ENCODE measurements at regions not wholly inside any gene's neighbourhood (a gene's known extent, or its start where the extent isn't known, plus 50 kb on each side); places are given as distances from the start of the nearest gene placed in this dataset.
"Not testable (repeated sequence)": the region's sequence is repeated elsewhere in the genome, so short reads cannot be mapped to it uniquely, and the experiment has no call there.

DNA sequence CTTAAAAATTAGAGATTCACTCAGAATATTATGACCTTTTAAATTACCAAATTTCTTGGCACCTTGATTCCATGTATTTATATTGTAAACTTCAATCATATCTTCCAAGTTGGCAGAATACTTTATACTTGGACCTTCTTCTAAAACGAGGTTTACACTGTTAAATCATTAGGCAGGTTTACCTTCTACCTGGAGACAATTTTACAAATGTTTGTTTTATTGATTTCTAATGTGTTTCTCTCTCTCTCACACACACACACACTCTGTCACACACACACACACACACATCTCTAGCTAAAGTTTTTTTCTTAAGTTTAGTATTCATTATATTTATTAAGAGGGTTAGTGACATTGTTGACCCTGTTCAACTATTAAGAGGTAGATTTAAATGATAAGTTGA, 1155.6 kb downstream of the NSUN3 start:
- Histone ChIP-seq H3K4me1 (ENCODE audit: control insufficient read depth, insufficient read depth, low read length) (no peaks in the 10 kb centered on the region), H3K4me3 (ENCODE audit: low read length) (no peak overlapping the region), H3K27ac (ENCODE audit: low read length) (no peak overlapping the region), H3K36me3 (ENCODE audit: control insufficient read depth, insufficient read depth, low read length) (no peaks in the 10 kb centered on the region), H3K9me3 (ENCODE audit: control insufficient read depth, insufficient read depth, low read length) (no peaks in the 10 kb centered on the region), H3K27me3 (ENCODE audit: control insufficient read depth, insufficient read depth, low read length) (no peaks in the 10 kb centered on the region)
- no peak for DNase-seq (ENCODE audit: low read depth, low spot score)
- no CpG with 5 or more reads among the region's 1 CpG for WGBS (ENCODE audit: insufficient coverage, insufficient read length)

- no CpG with 5 or more reads among the region's 5 CpGs for WGBS (ENCODE audit: insufficient coverage, insufficient read length)
- Histone ChIP-seq H3K4me1 (ENCODE audit: control insufficient read depth, insufficient read depth, low read length) (no peaks in the 10 kb centered on the region), H3K27me3 (ENCODE audit: control insufficient read depth, insufficient read depth, low read length) (no peaks in the 10 kb centered on the region), H3K36me3 (ENCODE audit: control insufficient read depth, insufficient read depth, low read length) (no peaks in the 10 kb centered on the region), H3K4me3 (ENCODE audit: low read length) (no peak overlapping the region), H3K9me3 (ENCODE audit: control insufficient read depth, insufficient read depth, low read length) (no peaks in the 10 kb centered on the region), H3K27ac (ENCODE audit: low read length) (no peak overlapping the region)
- DNase-seq (ENCODE audit: low read depth, low spot score): no peak
Measured at GRCh38 chr3:95226437-95226836, 1163.6 kb downstream of the NSUN3 start.

GRCh38 chr3:95227092-95227491, 1164.2 kb downstream of the NSUN3 start:
- H3K9me3 ChIP-seq (ENCODE audit: control insufficient read depth, insufficient read depth, low read length): no peaks in the 10 kb centered on the region
- H3K4me3 ChIP-seq (ENCODE audit: low read length): no peak overlapping the region
- no peak overlapping the region for H3K27ac ChIP-seq (ENCODE audit: low read length)
- no peaks in the 10 kb centered on the region for H3K27me3 ChIP-seq (ENCODE audit: control insufficient read depth, insufficient read depth, low read length)
- no peak for DNase-seq (ENCODE audit: low read depth, low spot score)
- WGBS (ENCODE audit: insufficient coverage, insufficient read length): no CpG with 5 or more reads among the region's 4 CpGs
- no peaks in the 10 kb centered on the region for H3K36me3 ChIP-seq (ENCODE audit: control insufficient read depth, insufficient read depth, low read length)
- no peaks in the 10 kb centered on the region for H3K4me1 ChIP-seq (ENCODE audit: control insufficient read depth, insufficient read depth, low read length)

DNA sequence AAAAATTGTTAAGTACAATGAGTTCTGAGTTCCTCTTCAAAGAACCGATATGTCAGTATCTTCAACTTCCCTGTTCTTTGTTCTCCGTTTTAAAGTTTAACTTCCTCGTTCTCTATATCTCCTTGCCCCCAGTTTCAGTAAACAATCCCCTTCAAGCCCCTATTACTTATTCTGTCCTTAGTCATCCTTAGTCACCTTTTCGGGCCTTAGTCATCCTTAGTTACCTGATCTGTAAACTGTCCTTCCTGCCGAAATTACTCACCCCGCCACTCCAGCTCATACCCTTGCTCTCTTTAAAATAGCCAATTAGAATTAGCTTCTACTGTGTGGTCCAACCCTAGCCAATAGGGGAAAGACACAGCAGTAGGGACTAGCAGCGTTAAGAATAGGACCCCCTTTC, 1165.6 kb downstream of the NSUN3 start:
- no peak overlapping the region for H3K4me3 ChIP-seq (ENCODE audit: low read length)
- H3K27me3 ChIP-seq (ENCODE audit: control insufficient read depth, insufficient read depth, low read length): no peaks in the 10 kb centered on the region
- no CpG with 5 or more reads among the region's 7 CpGs for whole genome bisulfite sequencing (ENCODE audit: insufficient coverage, insufficient read length)
- no peak for DNase-seq (ENCODE audit: low read depth, low spot score)
- H3K36me3 ChIP-seq (ENCODE audit: control insufficient read depth, insufficient read depth, low read length): no peaks in the 10 kb centered on the region
- no peaks in the 10 kb centered on the region for H3K9me3 ChIP-seq (ENCODE audit: control insufficient read depth, insufficient read depth, low read length)
- H3K4me1 ChIP-seq (ENCODE audit: control insufficient read depth, insufficient read depth, low read length): no peaks in the 10 kb centered on the region
- no peak overlapping the region for H3K27ac ChIP-seq (ENCODE audit: low read length)

GRCh38 chr3:95235916-95236315, 1173.1 kb downstream of the NSUN3 start:
- H3K27me3 ChIP-seq (ENCODE audit: control insufficient read depth, insufficient read depth, low read length): no peaks in the 10 kb centered on the region
- H3K4me3 ChIP-seq (ENCODE audit: low read length): no peak overlapping the region
- no peak overlapping the region for H3K27ac ChIP-seq (ENCODE audit: low read length)
- no peaks in the 10 kb centered on the region for H3K36me3 ChIP-seq (ENCODE audit: control insufficient read depth, insufficient read depth, low read length)
- H3K9me3 ChIP-seq (ENCODE audit: control insufficient read depth, insufficient read depth, low read length): no peaks in the 10 kb centered on the region
- H3K4me1 ChIP-seq (ENCODE audit: control insufficient read depth, insufficient read depth, low read length): no peaks in the 10 kb centered on the region
- DNase-seq (ENCODE audit: low read depth, low spot score): no peak

- no peak overlapping the region for H3K4me3 ChIP-seq (ENCODE audit: low read length)
- no peaks in the 10 kb centered on the region for H3K4me1 ChIP-seq (ENCODE audit: control insufficient read depth, insufficient read depth, low read length)
- H3K9me3 ChIP-seq (ENCODE audit: control insufficient read depth, insufficient read depth, low read length): no peaks in the 10 kb centered on the region
- no peaks in the 10 kb centered on the region for H3K36me3 ChIP-seq (ENCODE audit: control insufficient read depth, insufficient read depth, low read length)
- no CpG with 5 or more reads among the region's 2 CpGs for WGBS (ENCODE audit: insufficient coverage, insufficient read length)
- DNase-seq (ENCODE audit: low read depth, low spot score): no peak
- H3K27me3 ChIP-seq (ENCODE audit: control insufficient read depth, insufficient read depth, low read length): no peaks in the 10 kb centered on the region
- H3K27ac ChIP-seq (ENCODE audit: low read length): no peak overlapping the region
Measured at GRCh38 chr3:95237783-95238182, 1174.9 kb downstream of the NSUN3 start.

- Histone ChIP-seq H3K4me1 (ENCODE audit: control insufficient read depth, insufficient read depth, low read length) (no peaks in the 10 kb centered on the region), H3K27me3 (ENCODE audit: control insufficient read depth, insufficient read depth, low read length) (no peaks in the 10 kb centered on the region), H3K9me3 (ENCODE audit: control insufficient read depth, insufficient read depth, low read length) (no peaks in the 10 kb centered on the region), H3K27ac (ENCODE audit: low read length) (no peak overlapping the region), H3K4me3 (ENCODE audit: low read length) (no peak overlapping the region), H3K36me3 (ENCODE audit: control insufficient read depth, insufficient read depth, low read length) (no peaks in the 10 kb centered on the region)
- no peak for DNase-seq (ENCODE audit: low read depth, low spot score)
- WGBS (ENCODE audit: insufficient coverage, insufficient read length): no CpG with 5 or more reads among the region's 2 CpGs
Measured at GRCh38 chr3:95240395-95240794, 1177.5 kb downstream of the NSUN3 start.

DNA sequence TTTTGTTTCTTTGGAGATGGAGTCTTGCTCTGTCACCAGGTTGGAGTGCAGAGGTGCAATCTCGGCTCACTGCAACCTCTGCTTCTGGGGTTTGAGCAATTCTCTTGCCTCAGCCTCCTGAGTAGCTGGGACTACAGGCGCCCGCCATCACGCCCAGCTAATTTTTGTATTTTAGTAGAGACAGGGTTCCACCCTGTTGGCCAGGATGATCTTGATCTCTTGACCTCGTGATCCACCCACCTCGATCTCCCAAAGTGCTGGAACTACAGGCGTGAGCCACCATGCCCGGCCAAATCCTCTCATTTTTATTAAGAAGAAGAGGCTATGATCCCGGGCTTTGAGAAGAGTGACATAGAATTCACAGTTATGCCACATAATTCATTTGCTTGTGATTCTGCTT, 1178.4 kb downstream of the NSUN3 start:
- DNase-seq (ENCODE audit: low read depth, low spot score); H3K27ac ChIP-seq (ENCODE audit: low read length); H3K9me3 ChIP-seq (ENCODE audit: control insufficient read depth, insufficient read depth, low read length); H3K27me3 ChIP-seq (ENCODE audit: control insufficient read depth, insufficient read depth, low read length); H3K4me3 ChIP-seq (ENCODE audit: low read length); H3K36me3 ChIP-seq (ENCODE audit: control insufficient read depth, insufficient read depth, low read length); H3K4me1 ChIP-seq (ENCODE audit: control insufficient read depth, insufficient read depth, low read length): not testable (repeated sequence)
- WGBS (ENCODE audit: insufficient coverage, insufficient read length): no CpG with 5 or more reads among the region's 9 CpGs

DNA sequence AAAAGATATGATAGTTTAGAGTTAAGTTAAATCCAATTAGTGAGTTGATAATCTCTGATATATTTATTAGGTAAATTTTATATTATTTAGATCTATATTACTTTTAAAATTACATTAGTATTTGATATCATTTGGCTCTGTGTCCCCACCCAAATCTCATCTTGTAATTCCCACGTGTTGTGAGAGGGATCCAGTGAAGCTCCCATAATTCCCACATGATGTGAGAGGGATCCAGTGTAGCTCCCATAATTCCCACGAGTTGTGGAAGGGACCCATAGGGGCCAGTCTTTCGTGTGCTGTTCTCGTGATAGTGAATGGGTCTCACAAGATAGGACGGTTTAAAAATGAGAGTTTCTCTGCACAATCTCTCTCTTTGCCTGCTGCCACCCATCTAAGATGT, 1183.6 kb downstream of the NSUN3 start:
- H3K4me1 ChIP-seq (ENCODE audit: control insufficient read depth, insufficient read depth, low read length): no peaks in the 10 kb centered on the region
- no CpG with 5 or more reads among the region's 5 CpGs for WGBS (ENCODE audit: insufficient coverage, insufficient read length)

GRCh38 chr3:95254061-95254460, 1191.2 kb downstream of the NSUN3 start:
- no peaks in the 10 kb centered on the region for H3K9me3 ChIP-seq (ENCODE audit: control insufficient read depth, insufficient read depth, low read length)
- H3K4me1 ChIP-seq (ENCODE audit: control insufficient read depth, insufficient read depth, low read length): no peaks in the 10 kb centered on the region
- no peak for DNase-seq (ENCODE audit: low read depth, low spot score)
- no peak overlapping the region for H3K4me3 ChIP-seq (ENCODE audit: low read length)
- H3K36me3 ChIP-seq (ENCODE audit: control insufficient read depth, insufficient read depth, low read length): no peaks in the 10 kb centered on the region
- H3K27me3 ChIP-seq (ENCODE audit: control insufficient read depth, insufficient read depth, low read length): no peaks in the 10 kb centered on the region
- no peak overlapping the region for H3K27ac ChIP-seq (ENCODE audit: low read length)

More for the DNA sequence above, 1183.6 kb downstream of the NSUN3 start:
- Histone ChIP-seq H3K27me3 (ENCODE audit: control insufficient read depth, insufficient read depth, low read length) (no peaks in the 10 kb centered on the region), H3K9me3 (ENCODE audit: control insufficient read depth, insufficient read depth, low read length) (no peaks in the 10 kb centered on the region), H3K36me3 (ENCODE audit: control insufficient read depth, insufficient read depth, low read length) (no peaks in the 10 kb centered on the region), H3K4me3 (ENCODE audit: low read length) (no peak overlapping the region), H3K27ac (ENCODE audit: low read length) (no peak overlapping the region)
- DNase-seq (ENCODE audit: low read depth, low spot score): no peak

- Histone ChIP-seq H3K9me3 (ENCODE audit: control insufficient read depth, insufficient read depth, low read length) (no peaks in the 10 kb centered on the region), H3K27me3 (ENCODE audit: control insufficient read depth, insufficient read depth, low read length) (no peaks in the 10 kb centered on the region), H3K27ac (ENCODE audit: low read length) (no peak overlapping the region), H3K4me1 (ENCODE audit: control insufficient read depth, insufficient read depth, low read length) (no peaks in the 10 kb centered on the region), H3K4me3 (ENCODE audit: low read length) (no peak overlapping the region), H3K36me3 (ENCODE audit: control insufficient read depth, insufficient read depth, low read length) (no peaks in the 10 kb centered on the region)
- WGBS (ENCODE audit: insufficient coverage, insufficient read length): no CpG with 5 or more reads among the region's 6 CpGs
- no peak for DNase-seq (ENCODE audit: low read depth, low spot score)
Measured at GRCh38 chr3:95254758-95255157, 1191.9 kb downstream of the NSUN3 start.

Measured in iPS DF 6.9 (cell line).